ENCODE measurements at regions not wholly inside any gene's neighbourhood (a gene's known extent, or its start where the extent isn't known, plus 50 kb on each side); places are given as distances from the start of the nearest gene placed in this dataset.

DNA sequence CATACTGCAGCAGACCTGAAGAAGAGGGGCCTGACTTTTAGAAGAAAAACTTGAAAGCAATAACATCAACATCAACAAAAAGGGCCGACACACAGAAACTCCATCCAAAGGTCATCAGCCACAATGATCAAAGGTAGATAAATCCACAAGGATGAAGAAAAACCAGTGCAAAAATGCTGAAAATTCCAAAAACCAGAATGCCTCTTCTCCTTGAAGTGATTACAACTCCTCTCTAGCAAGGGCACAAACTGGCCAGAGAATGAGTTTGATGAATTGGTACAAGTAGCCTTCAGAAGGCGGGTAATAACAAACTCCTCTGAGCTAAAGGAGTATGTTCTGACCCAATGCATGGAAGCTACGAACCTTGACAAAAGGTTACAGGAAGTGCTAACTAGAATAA lies 186.2 kb upstream of the RAI14 start:
- Mint-ChIP-seq H3K27ac (ENCODE audit: unreplicated experiment) (no peak overlapping the region), H3K27me3 (ENCODE audit: low read depth) (no peaks in the 10 kb centered on the region), H3K36me3 (ENCODE audit: low read depth) (no peaks in the 10 kb centered on the region), H3K4me3 (no peak overlapping the region), H3K4me1 (peaks cover 4% of the 10 kb centered on the region), H3K9me3 (peaks cover 3% of the 10 kb centered on the region)
- no peak for DNase-seq (ENCODE audit: low read depth, low spot score)
- TF ChIP-seq CTCF (conservative IDR thresholded peaks at IDR 0.05) = no peak

GRCh38 chr5:34474573-34475021 lies 181.5 kb upstream of the RAI14 start:
- no peak for DNase-seq (ENCODE audit: low read depth, low spot score)
- Mint-ChIP-seq H3K4me3 (no peak overlapping the region), H3K27ac (ENCODE audit: unreplicated experiment) (no peak overlapping the region), H3K27me3 (ENCODE audit: low read depth) (no peaks in the 10 kb centered on the region), H3K9me3 (peaks cover 3% of the 10 kb centered on the region), H3K4me1 (peaks cover 9% of the 10 kb centered on the region), H3K36me3 (ENCODE audit: low read depth) (no peaks in the 10 kb centered on the region)
- peak; percentile 96 for TF ChIP-seq CTCF (conservative IDR thresholded peaks at IDR 0.05)

GRCh38 chr5:34475249-34475966 lies 180.7 kb upstream of the RAI14 start:
- DNase-seq (ENCODE audit: low read depth, low spot score) = no peak
- Mint-ChIP-seq H3K36me3 (ENCODE audit: low read depth) (no peaks in the 10 kb centered on the region), H3K27me3 (ENCODE audit: low read depth) (no peaks in the 10 kb centered on the region), H3K4me3 (no peak overlapping the region), H3K9me3 (peaks cover 3% of the 10 kb centered on the region), H3K4me1 (peaks cover 14% of the 10 kb centered on the region), H3K27ac (ENCODE audit: unreplicated experiment) (no peak overlapping the region)
- TF ChIP-seq CTCF (conservative IDR thresholded peaks at IDR 0.05) = no peak

GRCh38 chr5:34476941-34477565 lies 179.1 kb upstream of the RAI14 start:
- Mint-ChIP-seq H3K27ac (ENCODE audit: unreplicated experiment) (no peak overlapping the region), H3K27me3 (ENCODE audit: low read depth) (no peaks in the 10 kb centered on the region), H3K4me1 (peaks cover 14% of the 10 kb centered on the region), H3K4me3 (no peak overlapping the region), H3K9me3 (peaks cover 5% of the 10 kb centered on the region), H3K36me3 (ENCODE audit: low read depth) (no peaks in the 10 kb centered on the region)
- DNase-seq (ENCODE audit: low read depth, low spot score) = no peak
- no peak for TF ChIP-seq CTCF (conservative IDR thresholded peaks at IDR 0.05)

DNA sequence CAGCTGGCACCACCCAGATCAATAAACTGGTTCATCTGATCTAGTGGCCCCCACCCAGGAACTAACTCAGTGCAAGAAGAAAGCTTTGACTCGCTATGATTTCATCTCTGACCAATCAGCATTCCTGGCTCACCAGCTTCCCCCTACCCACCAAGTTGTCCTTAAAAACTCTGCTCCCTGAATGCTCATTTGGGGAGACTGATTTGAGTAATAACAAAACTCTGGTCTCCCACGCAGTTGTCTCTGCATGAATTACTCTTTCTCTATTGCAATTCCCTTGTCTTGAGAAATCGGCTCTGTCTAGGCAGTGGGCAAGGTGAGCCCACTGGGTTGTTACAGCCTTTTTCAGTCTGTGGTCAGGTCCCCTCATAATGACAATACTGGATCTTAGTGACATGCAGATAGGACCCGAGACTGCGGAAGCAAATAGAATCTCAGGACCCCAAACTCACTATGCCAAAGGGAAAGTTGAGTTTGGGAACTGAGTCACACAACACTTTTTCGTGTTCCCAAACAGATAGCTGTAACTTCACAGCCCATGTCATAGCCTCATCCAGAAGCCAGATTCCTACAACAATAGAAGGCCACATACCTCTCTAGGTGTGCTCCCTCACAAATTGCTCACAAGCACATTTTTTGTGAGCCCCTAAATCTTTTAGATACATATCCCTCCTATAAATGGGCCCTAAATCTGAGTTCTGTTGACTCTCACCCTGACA lies 175.2 kb upstream of the RAI14 start:
- DNase-seq (ENCODE audit: low read depth, low spot score) = no peak
- Mint-ChIP-seq H3K27me3 (ENCODE audit: low read depth) (no peaks in the 10 kb centered on the region), H3K9me3 (peaks cover 5% of the 10 kb centered on the region), H3K4me3 (no peak overlapping the region), H3K27ac (ENCODE audit: unreplicated experiment) (no peak overlapping the region), H3K4me1 (peaks cover 25% of the 10 kb centered on the region), H3K36me3 (ENCODE audit: low read depth) (no peaks in the 10 kb centered on the region)
- no peak for TF ChIP-seq CTCF (conservative IDR thresholded peaks at IDR 0.05)

Measured in neural crest cell (in vitro differentiated cells).